Mucosa of rectum (tissue), 2 donors: ENCODE measurements at regions not wholly inside any gene's neighbourhood (a gene's known extent, or its start where the extent isn't known, plus 50 kb on each side); places are given as distances from the start of the nearest gene placed in this dataset.

ENCODE experiments used
- H3K27ac ChIP-seq, 2 donors: one replicate each; pipeline ENCODE4 v1.7.0; 2013; ENCODE audit warnings: inconsistent platforms in 2 of 2, low read depth in 2 of 2, low read length in 2 of 2
- H3K27me3 ChIP-seq, 2 donors: one replicate each; pipeline ENCODE4 v1.7.0; 2013; ENCODE audit warnings: low read length in 2 of 2; ENCODE audit not compliant: control insufficient read depth in 2 of 2, insufficient read depth in 2 of 2
- H3K36me3 ChIP-seq, 2 donors: one replicate each; pipeline ENCODE4 v1.7.0; 2013; ENCODE audit warnings: low read length in 2 of 2; ENCODE audit not compliant: control insufficient read depth in 2 of 2, insufficient read depth in 2 of 2
- H3K4me1 ChIP-seq, 2 donors: one replicate each; pipeline ENCODE4 v1.7.0; 2013; ENCODE audit warnings: low read length in 2 of 2, mild to moderate bottlenecking in 1 of 2; ENCODE audit not compliant: control insufficient read depth in 2 of 2, insufficient read depth in 2 of 2
- H3K4me3 ChIP-seq, 2 donors: one replicate each; pipeline ENCODE4 v1.7.0; 2013; ENCODE audit warnings: low read length in 2 of 2
- H3K9ac ChIP-seq, 2 donors: one replicate each; pipeline ENCODE4 v1.7.0; 2013; ENCODE audit warnings: low read length in 2 of 2, low read depth in 1 of 2, mild to moderate bottlenecking in 1 of 2
- H3K9me3 ChIP-seq, 2 donors: one replicate each; pipeline ENCODE4 v1.7.0; 2013; ENCODE audit warnings: low read length in 2 of 2; ENCODE audit not compliant: control insufficient read depth in 2 of 2
- donor health status: healthy.
- donor health status: Normal muscosa, but diverticular disease.

- Histone ChIP-seq H3K27ac (no peak overlapping the region), H3K36me3 (no peaks in the 10 kb centered on the region), H3K4me3 (no peak overlapping the region), H3K27me3 (no peaks in the 10 kb centered on the region), H3K9ac (no peak overlapping the region), H3K9me3 (no peaks in the 10 kb centered on the region), H3K4me1 (no peaks in the 10 kb centered on the region)
Measured at GRCh38 chr2:18849841-18850578, 260.6 kb upstream of the NT5C1B start.

GRCh38 chr2:18848646-18849045 is 259.3 kb upstream of the NT5C1B start:
- H3K9ac ChIP-seq: no peak overlapping the region
- H3K27ac ChIP-seq: no peak overlapping the region
- H3K36me3 ChIP-seq: no peaks in the 10 kb centered on the region
- no peaks in the 10 kb centered on the region for H3K9me3 ChIP-seq
- no peaks in the 10 kb centered on the region for H3K27me3 ChIP-seq
- H3K4me1 ChIP-seq: no peaks in the 10 kb centered on the region
- no peak overlapping the region for H3K4me3 ChIP-seq

GRCh38 chr2:18845854-18846445 is 256.6 kb upstream of the NT5C1B start:
- Histone ChIP-seq H3K4me1 (no peaks in the 10 kb centered on the region), H3K27me3 (no peaks in the 10 kb centered on the region), H3K36me3 (no peaks in the 10 kb centered on the region), H3K9me3 (no peaks in the 10 kb centered on the region), H3K4me3 (no peak overlapping the region), H3K9ac (no peak overlapping the region), H3K27ac (no peak overlapping the region)

GRCh38 chr2:18842836-18843235 is 253.5 kb upstream of the NT5C1B start:
- Histone ChIP-seq H3K27ac (no peak overlapping the region), H3K36me3 (no peaks in the 10 kb centered on the region), H3K4me1 (no peaks in the 10 kb centered on the region), H3K27me3 (no peaks in the 10 kb centered on the region), H3K9ac (no peak overlapping the region), H3K9me3 (no peaks in the 10 kb centered on the region), H3K4me3 (no peak overlapping the region)

GRCh38 chr2:18841248-18842150 is 252.1 kb upstream of the NT5C1B start:
- H3K9ac ChIP-seq: no peak overlapping the region
- no peak overlapping the region for H3K4me3 ChIP-seq
- H3K36me3 ChIP-seq: no peaks in the 10 kb centered on the region
- no peaks in the 10 kb centered on the region for H3K4me1 ChIP-seq
- no peak overlapping the region for H3K27ac ChIP-seq
- no peaks in the 10 kb centered on the region for H3K9me3 ChIP-seq
- no peaks in the 10 kb centered on the region for H3K27me3 ChIP-seq

GRCh38 chr2:18837240-18837639 is 247.9 kb upstream of the NT5C1B start:
- Histone ChIP-seq H3K9me3 (no peaks in the 10 kb centered on the region), H3K4me3 (no peak overlapping the region), H3K4me1 (no peaks in the 10 kb centered on the region), H3K27me3 (no peaks in the 10 kb centered on the region), H3K27ac (no peak overlapping the region), H3K9ac (no peak overlapping the region), H3K36me3 (no peaks in the 10 kb centered on the region)

GRCh38 chr2:18836436-18836835 is 247.1 kb upstream of the NT5C1B start:
- no peaks in the 10 kb centered on the region for H3K4me1 ChIP-seq
- H3K4me3 ChIP-seq: no peak overlapping the region
- H3K9ac ChIP-seq: no peak overlapping the region
- no peaks in the 10 kb centered on the region for H3K9me3 ChIP-seq
- H3K36me3 ChIP-seq: no peaks in the 10 kb centered on the region
- H3K27ac ChIP-seq: no peak overlapping the region
- H3K27me3 ChIP-seq: no peaks in the 10 kb centered on the region

GRCh38 chr2:18835787-18836186 is 246.4 kb upstream of the NT5C1B start:
- no peaks in the 10 kb centered on the region for H3K9me3 ChIP-seq
- H3K4me3 ChIP-seq: no peak overlapping the region
- no peaks in the 10 kb centered on the region for H3K27me3 ChIP-seq
- no peaks in the 10 kb centered on the region for H3K36me3 ChIP-seq
- no peak overlapping the region for H3K27ac ChIP-seq
- no peaks in the 10 kb centered on the region for H3K4me1 ChIP-seq
- no peak overlapping the region for H3K9ac ChIP-seq

GRCh38 chr2:18834341-18834740 is 245.0 kb upstream of the NT5C1B start:
- Histone ChIP-seq H3K27me3 (no peaks in the 10 kb centered on the region), H3K4me3 (no peak overlapping the region), H3K4me1 (no peaks in the 10 kb centered on the region), H3K27ac (no peak overlapping the region), H3K36me3 (no peaks in the 10 kb centered on the region), H3K9ac (no peak overlapping the region), H3K9me3 (no peaks in the 10 kb centered on the region)

GRCh38 chr2:18833941-18834340 is 244.6 kb upstream of the NT5C1B start:
- no peak overlapping the region for H3K4me3 ChIP-seq
- no peaks in the 10 kb centered on the region for H3K4me1 ChIP-seq
- no peaks in the 10 kb centered on the region for H3K27me3 ChIP-seq
- no peaks in the 10 kb centered on the region for H3K36me3 ChIP-seq
- H3K27ac ChIP-seq: no peak overlapping the region
- no peaks in the 10 kb centered on the region for H3K9me3 ChIP-seq
- H3K9ac ChIP-seq: no peak overlapping the region
